ENCODE measurements at regions not wholly inside any gene's neighbourhood (a gene's known extent, or its start where the extent isn't known, plus 50 kb on each side); places are given as distances from the start of the nearest gene placed in this dataset.
A peak's percentile ranks its signal among the peaks of the same experiment; 100 is the strongest.

- DNase-seq (ENCODE audit: low spot score) = no peak
- no peak for TF ChIP-seq CTCF (IDR thresholded peaks at IDR 0.05; ENCODE audit: extremely low read depth, missing control alignments)
These were observed 372.4 kb downstream of the CCSER2 start for GRCh38 chr10:84700668-84701369.

- DNase-seq (ENCODE audit: low spot score) = no peak
- no peak for TF ChIP-seq CTCF (IDR thresholded peaks at IDR 0.05; ENCODE audit: extremely low read depth, missing control alignments)
These were observed 373.0 kb downstream of the CCSER2 start for GRCh38 chr10:84701370-84701720.

DNA sequence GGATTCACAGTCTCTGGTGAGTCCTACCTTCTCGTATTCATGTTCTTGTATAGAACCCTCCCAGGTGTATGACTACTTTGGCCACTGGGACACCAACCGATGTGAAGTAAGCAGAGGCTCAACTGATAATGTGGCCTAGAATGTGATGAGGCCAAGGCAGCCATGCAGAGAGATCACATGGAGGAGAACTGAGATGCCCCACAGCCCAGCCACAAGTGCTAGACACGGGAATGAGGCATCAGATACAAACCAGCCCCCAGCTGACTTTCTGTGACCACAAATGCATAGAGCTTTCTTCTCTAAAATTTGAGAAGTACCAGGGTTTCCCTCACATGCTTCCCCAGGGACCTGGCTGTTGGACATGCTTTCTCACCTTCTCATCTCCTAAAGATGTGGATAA lies 375.7 kb downstream of the CCSER2 start:
- no peak for DNase-seq (ENCODE audit: low spot score)
- no peak for TF ChIP-seq CTCF (IDR thresholded peaks at IDR 0.05; ENCODE audit: extremely low read depth, missing control alignments)

GRCh38 chr10:84706431-84706830 lies 378.0 kb downstream of the CCSER2 start:
- no peak for TF ChIP-seq CTCF (IDR thresholded peaks at IDR 0.05; ENCODE audit: extremely low read depth, missing control alignments)
- DNase-seq (ENCODE audit: low spot score) = no peak

DNA sequence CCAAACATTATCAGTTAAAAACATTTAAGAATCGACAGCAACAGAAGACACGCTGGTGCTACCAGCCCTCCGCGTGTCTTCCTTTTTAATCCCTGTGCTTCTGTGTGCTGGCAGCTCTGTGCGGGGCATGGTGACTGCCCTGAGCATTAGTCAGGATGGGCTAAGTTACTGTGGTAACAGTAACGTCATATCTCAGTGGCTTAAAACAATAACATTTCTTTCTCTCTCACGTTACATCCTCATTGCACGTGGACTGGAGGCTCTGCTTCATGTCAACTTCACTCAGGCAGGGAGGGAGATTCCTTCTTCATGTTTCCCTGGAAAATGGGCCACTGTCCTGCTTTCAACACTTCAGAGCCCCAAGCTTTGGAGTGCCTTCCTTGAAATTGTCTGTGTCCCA lies 378.5 kb downstream of the CCSER2 start:
- no peak for DNase-seq (ENCODE audit: low spot score)
- TF ChIP-seq CTCF (IDR thresholded peaks at IDR 0.05; ENCODE audit: extremely low read depth, missing control alignments) = no peak

DNA sequence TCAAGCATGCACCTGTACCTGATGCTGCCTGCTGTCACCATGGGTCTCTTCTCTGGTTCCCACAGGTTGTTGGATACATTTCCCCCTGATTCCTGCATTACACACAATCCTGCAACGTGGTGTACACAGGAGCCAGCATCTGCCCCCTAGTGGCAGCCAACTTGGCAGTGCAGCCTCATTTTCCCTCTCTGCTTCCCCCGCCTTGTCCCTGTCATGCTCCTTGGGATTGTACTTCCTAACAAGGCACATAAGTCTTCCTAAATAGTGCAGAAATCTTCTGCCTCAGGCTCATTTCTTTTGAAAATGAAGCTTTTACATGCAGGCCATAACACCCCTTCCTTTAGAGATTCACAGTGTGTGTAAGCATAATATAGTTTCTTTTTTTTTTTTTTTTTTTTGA lies 387.5 kb downstream of the CCSER2 start:
- peak; percentile 25 for DNase-seq (ENCODE audit: low spot score)

More for the DNA sequence above, 387.5 kb downstream of the CCSER2 start:
- TF ChIP-seq CTCF (IDR thresholded peaks at IDR 0.05; ENCODE audit: extremely low read depth, missing control alignments) = peak; percentile 71

All from GM20000 (cell line).